IMR-90 (cell line): ENCODE measurements at regions not wholly inside any gene's neighbourhood (a gene's known extent, or its start where the extent isn't known, plus 50 kb on each side); places are given as distances from the start of the nearest gene placed in this dataset.

Source experiments
- ATAC-seq: fragments of 200-7000 bp; cut with Tn5 transposase; 2 replicates; pipeline ENCODE4 v1.9.1; 2020; ENCODE audit warnings: low read depth, mild to moderate bottlenecking, moderate library complexity
- BruUV-seq: library from RNA; stranded (reverse); fragments of 400-500 nt; replicated peaks from 2 replicates; lab custom pipeline; 2021; lab: Mats Ljungman, UMichigan
- CTCF ChIA-PET: fragments of 300-600 bp; formaldehyde crosslinking; extraction: SDS; loops from one replicate; lab custom pipeline; 2021; ENCODE audit warnings: antibody characterized with exemption; lab: Yijun Ruan, JAX
- POLR2A ChIA-PET: fragments of 300-600 bp; sonication (Branson Sonifier 250); formaldehyde crosslinking; loops from one replicate; lab custom pipeline; 2022; ENCODE audit warnings: antibody characterized with exemption; ENCODE audit not compliant: unreplicated experiment; lab: Charles Lee
- DNase-seq: peaks from one replicate; pipeline ENCODE4 v3.0.0; 2013
- H2AFZ ChIP-seq: replicated peaks from 2 replicates; pipeline ENCODE3; 2013; ENCODE audit warnings: low read length, mild to moderate bottlenecking; ENCODE audit not compliant: poor library complexity
- H2AK5ac ChIP-seq: 2 replicates; pipeline ENCODE4 v1.6.1; 2013; ENCODE audit warnings: low read depth, low read length, inconsistent platforms
- H2AK9ac ChIP-seq: replicated peaks from 2 replicates; pipeline ENCODE3; 2013; ENCODE audit warnings: mild to moderate bottlenecking, low read depth, low read length, moderate library complexity; ENCODE audit not compliant: poor library complexity
- H2BK120ac ChIP-seq: 2 replicates; pipeline ENCODE4 v1.6.1; 2013; ENCODE audit warnings: low read depth, low read length, inconsistent platforms
- H2BK15ac ChIP-seq: 3 replicates; pipeline ENCODE4 v1.6.1; 2013; ENCODE audit warnings: low read depth, low read length, inconsistent platforms
- H2BK20ac ChIP-seq: 2 replicates; pipeline ENCODE4 v1.6.1; 2013; ENCODE audit warnings: low read depth, mild to moderate bottlenecking, inconsistent platforms, low read length, moderate library complexity
- H2BK5ac ChIP-seq: 2 replicates; pipeline ENCODE4 v1.6.1; 2013; ENCODE audit warnings: mild to moderate bottlenecking, low read depth, low read length, inconsistent platforms; ENCODE audit not compliant: poor library complexity, severe bottlenecking
- H3K14ac ChIP-seq: replicated peaks from 2 replicates; pipeline ENCODE4 v1.6.1; 2013; ENCODE audit warnings: low read depth, low read length, inconsistent platforms
- H3K18ac ChIP-seq: 2 replicates; pipeline ENCODE4 v1.6.1; 2013; ENCODE audit warnings: low read depth, low read length, control low read depth
- H3K23ac ChIP-seq: 2 replicates; pipeline ENCODE4 v1.6.1; 2013; ENCODE audit warnings: low read depth, low read length, inconsistent platforms
- H3K27ac ChIP-seq: 2 replicates; pipeline ENCODE4 v1.5.1; 2013; ENCODE audit warnings: mild to moderate bottlenecking, control low read depth, low read length; ENCODE audit not compliant: insufficient read depth
- H3K27me3 ChIP-seq: 2 replicates; pipeline ENCODE4 v1.6.1; 2013; ENCODE audit warnings: low read length; ENCODE audit not compliant: control insufficient read depth, insufficient read depth
- H3K36me3 ChIP-seq: 2 replicates; pipeline ENCODE4 v1.6.1; 2013; ENCODE audit warnings: low read length, mixed read lengths; ENCODE audit not compliant: control insufficient read depth, insufficient read depth
- H3K4ac ChIP-seq: 2 replicates; pipeline ENCODE4 v1.6.1; 2013; ENCODE audit warnings: low read depth, low read length, inconsistent platforms
- H3K4me1 ChIP-seq: 2 replicates; pipeline ENCODE4 v1.6.1; 2013; ENCODE audit warnings: low read length, mixed read lengths; ENCODE audit not compliant: control insufficient read depth, insufficient read depth
- H3K4me2 ChIP-seq: 2 replicates; pipeline ENCODE4 v1.6.1; 2013; ENCODE audit warnings: low read depth, mild to moderate bottlenecking, control low read depth, low read length, moderate library complexity
- H3K4me3 ChIP-seq: 2 replicates; pipeline ENCODE4 v1.5.1; 2013; ENCODE audit warnings: low read depth, mild to moderate bottlenecking, control low read depth, low read length, moderate library complexity; ENCODE audit not compliant: insufficient read depth
- H3K56ac ChIP-seq: 2 replicates; pipeline ENCODE4 v1.6.1; 2013; ENCODE audit warnings: low read length, inconsistent platforms; ENCODE audit not compliant: insufficient read depth; ENCODE audit errors: extremely low read depth
- H3K79me1 ChIP-seq, 2 experiments: 2 replicates each; pipeline ENCODE4 v1.6.1; 2013; ENCODE audit warnings: low read length in 2 of 2, inconsistent platforms in 1 of 2, low read depth in 1 of 2
- H3K9ac ChIP-seq: 2 replicates; pipeline ENCODE4 v1.6.1; 2013; ENCODE audit warnings: low read depth, low read length, control low read depth
- H3K9me1 ChIP-seq: 2 replicates; pipeline ENCODE4 v1.6.1; 2013; ENCODE audit warnings: low read length, inconsistent platforms; ENCODE audit not compliant: insufficient read depth
- H3K9me3 ChIP-seq: 2 replicates; pipeline ENCODE4 v1.6.1; 2013; ENCODE audit warnings: low read length; ENCODE audit not compliant: control insufficient read depth, insufficient read depth
- H4K20me1 ChIP-seq: 2 replicates; pipeline ENCODE4 v1.6.1; 2013; ENCODE audit warnings: low read length, inconsistent platforms; ENCODE audit not compliant: insufficient read depth
- H4K5ac ChIP-seq: 2 replicates; pipeline ENCODE4 v1.6.1; 2013; ENCODE audit warnings: mild to moderate bottlenecking, low read depth, low read length, control low read depth
- H4K8ac ChIP-seq, 2 experiments: 2 replicates each; pipeline ENCODE4 v1.6.1; 2013; ENCODE audit warnings: low read depth in 2 of 2, low read length in 2 of 2, control low read depth in 1 of 2, inconsistent platforms in 1 of 2
- H4K91ac ChIP-seq: 2 replicates; pipeline ENCODE4 v1.6.1; 2013; ENCODE audit warnings: low read depth, low read length, inconsistent platforms; ENCODE audit not compliant: insufficient read depth
- RCOR1 ChIP-seq: IDR thresholded peaks from 2 replicates; pipeline ENCODE4 v1.6.1; 2012; ENCODE audit warnings: mild to moderate bottlenecking, low read length, improper control_type of control experiment; ENCODE audit not compliant: insufficient replicate concordance
- WGBS, 2 experiments: methylation state at CpG; one replicate each; pipeline versions ENCODE4 v1.1.5 to v1.1.7; 2013; ENCODE audit warnings: missing lambda C conversion rate in 2 of 2; ENCODE audit not compliant: insufficient read length in 1 of 2; ENCODE audit errors: extremely low coverage in 2 of 2; 5-methylcytosine and 5-hydroxymethylcytosine counted together
- dilution Hi-C: fragments of 300-500 bp; cut with HindIII; formaldehyde crosslinking; loops from one replicate; pipeline ENCODE4 v1.14.3; 2018; ENCODE audit warnings: low sequenced_read_pairs; ENCODE audit not compliant: unreplicated experiment
- in situ Hi-C: fragments of 300-500 bp; cut with MboI; formaldehyde crosslinking; loops from 3 replicates; pipeline ENCODE4 v1.14.3; 2019; ENCODE audit warnings: low sequenced_read_pairs, inconsistent platforms, mixed read lengths
- intact Hi-C: fragments of 100-400 bp; cut with micrococcal nuclease; formaldehyde crosslinking; loops from 2 replicates; pipeline ENCODE4 v1.10.0; 2022

DNA sequence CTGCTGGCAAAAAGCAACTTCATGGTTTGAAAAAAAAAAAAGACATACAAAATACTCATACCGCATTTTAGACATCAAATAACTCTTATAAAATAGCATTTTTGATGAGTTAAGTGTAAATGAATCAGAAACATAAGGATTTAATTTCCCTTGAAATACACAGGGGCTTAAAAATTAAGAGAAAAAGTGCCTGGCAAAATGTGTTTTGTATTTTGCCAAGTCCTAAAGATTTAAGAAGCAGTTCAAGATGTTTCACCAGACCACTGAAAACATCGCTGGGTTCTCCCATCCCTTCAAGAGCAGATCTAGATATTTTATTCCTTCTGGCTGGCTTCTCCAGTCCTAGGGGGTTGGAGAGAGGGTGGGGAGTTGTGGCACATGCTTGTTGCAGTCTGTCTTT, 396.4 kb downstream of the INHBA start:
- Histone ChIP-seq H3K9me3 (no peaks in the 10 kb centered on the region), H3K4me2 (no peak overlapping the region), H2BK15ac (no peak overlapping the region), H4K8ac (no peak overlapping the region), H3K14ac (no peak overlapping the region), H3K27me3 (no peaks in the 10 kb centered on the region), H3K4me1 (no peaks in the 10 kb centered on the region), H4K91ac (no peak overlapping the region), H3K36me3 (no peaks in the 10 kb centered on the region), H3K9me1 (no peaks in the 10 kb centered on the region; the same call in 1 of the 2 replicates), H2AFZ (no peak overlapping the region), H3K79me1 (no peaks in the 10 kb centered on the region), H2BK5ac (no peak overlapping the region), H2BK20ac (no peak overlapping the region), H2AK9ac (no peak overlapping the region), H2AK5ac (no peak overlapping the region), H3K18ac (no peak overlapping the region), H3K23ac (no peak overlapping the region), H4K5ac (no peak overlapping the region), H3K56ac (no peak overlapping the region), H3K27ac (no peak overlapping the region), H4K20me1 (no peaks in the 10 kb centered on the region), H3K4me3 (no peak overlapping the region), H3K9ac (no peak overlapping the region), H2BK120ac (no peak overlapping the region), H3K4ac (no peak overlapping the region)
- intact Hi-C loops, result loop anchor here (5.0 kb wide), 1 partner anchor 391 kb away; no protein-coding TSS in a partner anchor
- WGBS, 2 experiments, result no CpG with 5 or more reads among the region's 2 CpGs
- CTCF ChIA-PET, result no interaction called here
- TF ChIP-seq RCOR1, result no peak
- no TSS peak for BruUV-seq
- dilution Hi-C loops, result no loop called here
- ATAC-seq, result no peak
- in situ Hi-C loops, result no loop called here
- POLR2A ChIA-PET, result no interaction called here
- no peak for DNase-seq
